Activated gamma-delta T cell (primary cell): ENCODE measurements at regions not wholly inside any gene's neighbourhood (a gene's known extent, or its start where the extent isn't known, plus 50 kb on each side); places are given as distances from the start of the nearest gene placed in this dataset.

Experiments
- DNase-seq: peaks from one replicate; lab custom pipeline; 2025; lab: John Stamatoyannopoulos, UW

GRCh38 chr6:139801571-139802321 is 427.3 kb upstream of the CITED2 start:
- DNase-seq: no peak

GRCh38 chr6:139800837-139801236 is 426.4 kb upstream of the CITED2 start:
- no peak for DNase-seq

GRCh38 chr6:139790527-139790926 is 416.1 kb upstream of the CITED2 start:
- DNase-seq: no peak

- DNase-seq: no peak
Observed at GRCh38 chr6:139784222-139784769, 409.8 kb upstream of the CITED2 start.

GRCh38 chr6:139779988-139780774 is 405.7 kb upstream of the CITED2 start:
- DNase-seq: no peak

GRCh38 chr6:139778688-139779087 is 404.2 kb upstream of the CITED2 start:
- no peak for DNase-seq

- DNase-seq: no peak
Observed at GRCh38 chr6:139778106-139778505, 403.7 kb upstream of the CITED2 start.

GRCh38 chr6:139777202-139777970 is 402.9 kb upstream of the CITED2 start:
- DNase-seq: no peak

- no peak for DNase-seq
Observed at GRCh38 chr6:139776041-139776440, 401.6 kb upstream of the CITED2 start.

GRCh38 chr6:139768196-139768595 is 393.7 kb upstream of the CITED2 start:
- no peak for DNase-seq

GRCh38 chr6:139766796-139767195 is 392.3 kb upstream of the CITED2 start:
- no peak for DNase-seq

- no peak for DNase-seq
Observed at GRCh38 chr6:139765825-139766285, 391.4 kb upstream of the CITED2 start.

- DNase-seq: no peak
Observed at GRCh38 chr6:139764498-139764986, 390.1 kb upstream of the CITED2 start.

- no peak for DNase-seq
Observed at GRCh38 chr6:139763468-139764210, 389.2 kb upstream of the CITED2 start.

- no peak for DNase-seq
Observed at GRCh38 chr6:139762587-139763031, 388.2 kb upstream of the CITED2 start.

- no peak for DNase-seq
Observed at GRCh38 chr6:139760128-139760527, 385.7 kb upstream of the CITED2 start.

- DNase-seq: no peak
Observed at GRCh38 chr6:139759086-139759485, 384.6 kb upstream of the CITED2 start.

- no peak for DNase-seq
Observed at GRCh38 chr6:139758209-139758611, 383.8 kb upstream of the CITED2 start.

GRCh38 chr6:139757784-139758183 is 383.3 kb upstream of the CITED2 start:
- no peak for DNase-seq

GRCh38 chr6:139756381-139756780 is 381.9 kb upstream of the CITED2 start:
- DNase-seq: no peak
